ENCODE measurements at regions not wholly inside any gene's neighbourhood (a gene's known extent, or its start where the extent isn't known, plus 50 kb on each side); places are given as distances from the start of the nearest gene placed in this dataset.
"Not testable (repeated sequence)": the region's sequence is repeated elsewhere in the genome, so short reads cannot be mapped to it uniquely, and the experiment has no call there.

DNA sequence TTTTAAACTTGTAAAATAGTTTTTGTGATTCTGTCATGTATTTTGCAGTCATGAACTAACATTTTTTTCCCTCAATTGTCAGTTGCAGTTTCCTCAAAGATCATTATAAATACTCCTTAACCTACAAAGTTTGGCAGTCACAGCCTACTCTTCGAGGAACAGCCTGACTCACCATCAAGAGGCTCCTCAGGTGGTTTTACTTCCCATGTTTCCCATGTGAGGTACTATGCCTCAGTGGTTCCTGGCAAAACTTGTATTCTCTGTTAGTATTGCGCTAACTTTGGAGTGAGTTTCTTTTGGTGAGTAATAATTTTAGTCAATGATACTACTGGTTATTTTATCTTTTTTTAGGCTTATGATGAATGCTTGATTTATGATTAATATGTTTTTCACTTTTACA is 513.7 kb downstream of the SPATA31A6 start:
- TF ChIP-seq, protein P1, sequence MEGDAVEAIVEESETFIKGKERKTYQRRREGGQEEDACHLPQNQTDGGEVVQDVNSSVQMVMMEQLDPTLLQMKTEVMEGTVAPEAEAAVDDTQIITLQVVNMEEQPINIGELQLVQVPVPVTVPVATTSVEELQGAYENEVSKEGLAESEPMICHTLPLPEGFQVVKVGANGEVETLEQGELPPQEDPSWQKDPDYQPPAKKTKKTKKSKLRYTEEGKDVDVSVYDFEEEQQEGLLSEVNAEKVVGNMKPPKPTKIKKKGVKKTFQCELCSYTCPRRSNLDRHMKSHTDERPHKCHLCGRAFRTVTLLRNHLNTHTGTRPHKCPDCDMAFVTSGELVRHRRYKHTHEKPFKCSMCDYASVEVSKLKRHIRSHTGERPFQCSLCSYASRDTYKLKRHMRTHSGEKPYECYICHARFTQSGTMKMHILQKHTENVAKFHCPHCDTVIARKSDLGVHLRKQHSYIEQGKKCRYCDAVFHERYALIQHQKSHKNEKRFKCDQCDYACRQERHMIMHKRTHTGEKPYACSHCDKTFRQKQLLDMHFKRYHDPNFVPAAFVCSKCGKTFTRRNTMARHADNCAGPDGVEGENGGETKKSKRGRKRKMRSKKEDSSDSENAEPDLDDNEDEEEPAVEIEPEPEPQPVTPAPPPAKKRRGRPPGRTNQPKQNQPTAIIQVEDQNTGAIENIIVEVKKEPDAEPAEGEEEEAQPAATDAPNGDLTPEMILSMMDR (IDR thresholded peaks at IDR 0.05), result not testable (repeated sequence)
- not testable (repeated sequence) for TF ChIP-seq POLR2A (IDR thresholded peaks at IDR 0.05)

All from right lobe of liver (tissue), 4 donors.